ENCODE measurements at regions not wholly inside any gene's neighbourhood (a gene's known extent, or its start where the extent isn't known, plus 50 kb on each side); places are given as distances from the start of the nearest gene placed in this dataset.

DNA sequence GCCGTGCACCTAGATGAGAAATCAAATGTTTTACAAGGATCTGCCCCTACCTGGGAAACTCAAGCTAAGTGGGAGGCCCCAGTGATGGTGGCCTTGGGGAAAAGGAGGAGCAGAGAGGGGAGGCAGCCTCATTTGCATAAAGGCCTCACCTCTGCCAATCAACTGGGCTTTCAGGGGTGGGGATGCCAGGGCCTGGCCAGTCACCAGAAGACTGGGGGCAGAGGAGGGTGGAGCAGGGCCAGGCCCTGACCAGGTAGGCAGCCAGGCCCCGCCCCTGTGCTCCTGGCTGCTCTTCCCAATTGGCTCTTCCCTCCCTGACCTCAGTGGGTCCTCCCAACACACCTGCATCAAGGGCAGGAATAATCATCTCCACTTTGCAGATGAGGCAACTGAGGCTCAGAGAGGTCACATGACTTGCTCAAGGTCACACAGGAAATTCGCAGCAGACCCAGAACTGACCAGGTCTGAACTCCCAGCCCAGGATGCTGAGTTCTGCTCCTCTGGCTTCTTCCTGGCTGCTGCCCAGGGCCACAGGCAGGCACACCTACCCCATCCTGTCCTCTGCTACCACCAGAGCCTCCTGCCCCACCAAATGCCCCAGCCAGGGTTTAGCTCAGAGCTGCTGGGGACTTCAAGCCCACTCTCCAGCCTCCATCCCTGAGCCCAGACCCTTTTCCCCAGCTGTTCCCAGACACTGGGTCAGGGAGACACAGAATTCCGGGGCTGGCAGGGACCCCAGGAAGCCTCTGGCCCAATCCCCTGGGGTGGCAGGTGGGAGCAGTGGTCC is 677.9 kb downstream of the MATN1 start:
- no peak for TF ChIP-seq POLR2A (IDR thresholded peaks at IDR 0.05)
- TF ChIP-seq, protein P1, sequence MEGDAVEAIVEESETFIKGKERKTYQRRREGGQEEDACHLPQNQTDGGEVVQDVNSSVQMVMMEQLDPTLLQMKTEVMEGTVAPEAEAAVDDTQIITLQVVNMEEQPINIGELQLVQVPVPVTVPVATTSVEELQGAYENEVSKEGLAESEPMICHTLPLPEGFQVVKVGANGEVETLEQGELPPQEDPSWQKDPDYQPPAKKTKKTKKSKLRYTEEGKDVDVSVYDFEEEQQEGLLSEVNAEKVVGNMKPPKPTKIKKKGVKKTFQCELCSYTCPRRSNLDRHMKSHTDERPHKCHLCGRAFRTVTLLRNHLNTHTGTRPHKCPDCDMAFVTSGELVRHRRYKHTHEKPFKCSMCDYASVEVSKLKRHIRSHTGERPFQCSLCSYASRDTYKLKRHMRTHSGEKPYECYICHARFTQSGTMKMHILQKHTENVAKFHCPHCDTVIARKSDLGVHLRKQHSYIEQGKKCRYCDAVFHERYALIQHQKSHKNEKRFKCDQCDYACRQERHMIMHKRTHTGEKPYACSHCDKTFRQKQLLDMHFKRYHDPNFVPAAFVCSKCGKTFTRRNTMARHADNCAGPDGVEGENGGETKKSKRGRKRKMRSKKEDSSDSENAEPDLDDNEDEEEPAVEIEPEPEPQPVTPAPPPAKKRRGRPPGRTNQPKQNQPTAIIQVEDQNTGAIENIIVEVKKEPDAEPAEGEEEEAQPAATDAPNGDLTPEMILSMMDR (IDR thresholded peaks at IDR 0.05), result no peak

Measured in thyroid gland (tissue), 4 donors.